GM20431 (cell line): ENCODE measurements at regions not wholly inside any gene's neighbourhood (a gene's known extent, or its start where the extent isn't known, plus 50 kb on each side); places are given as distances from the start of the nearest gene placed in this dataset.

Source experiments
- in situ Hi-C: fragments of 300-500 bp; cut with MseI, MboI; formaldehyde crosslinking; loops from one replicate; pipeline ENCODE4 v1.15.0; 2020; ENCODE audit warnings: low sequenced_read_pairs; ENCODE audit not compliant: unreplicated experiment

DNA sequence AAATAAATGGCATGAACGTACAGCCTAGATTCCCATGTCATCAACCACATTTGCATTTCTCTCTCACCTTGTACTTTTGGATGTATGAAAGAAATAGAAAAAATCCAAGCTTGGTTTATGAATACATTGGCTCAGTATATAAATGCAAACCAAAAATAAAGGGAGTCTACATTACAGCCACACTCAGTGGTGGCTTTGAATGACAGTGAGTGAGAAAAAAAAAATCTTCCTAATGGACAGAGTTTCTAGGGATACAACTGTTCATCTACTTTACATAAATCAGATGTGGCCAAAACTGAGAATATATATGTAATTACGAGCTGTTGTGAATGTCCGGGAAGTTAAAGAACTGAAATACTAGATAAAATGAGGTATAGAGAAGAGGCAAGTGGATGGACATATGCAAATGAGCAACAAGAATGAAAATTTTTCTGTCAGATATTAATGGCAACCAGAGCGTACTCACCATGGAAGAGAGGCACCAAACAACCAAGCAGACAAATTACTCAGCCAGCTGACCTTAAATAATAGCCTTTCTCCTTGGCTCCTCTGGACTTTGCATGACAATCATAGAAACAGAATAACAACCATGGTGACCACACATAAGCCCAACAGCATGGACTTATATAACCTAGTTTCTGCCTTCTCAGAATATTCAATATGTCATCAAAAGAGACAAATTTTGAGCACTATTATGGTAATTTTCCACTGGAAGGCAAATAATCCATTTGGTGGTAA, 1305.8 kb downstream of the OTOL1 start:
- in situ Hi-C loops = no loop called here

DNA sequence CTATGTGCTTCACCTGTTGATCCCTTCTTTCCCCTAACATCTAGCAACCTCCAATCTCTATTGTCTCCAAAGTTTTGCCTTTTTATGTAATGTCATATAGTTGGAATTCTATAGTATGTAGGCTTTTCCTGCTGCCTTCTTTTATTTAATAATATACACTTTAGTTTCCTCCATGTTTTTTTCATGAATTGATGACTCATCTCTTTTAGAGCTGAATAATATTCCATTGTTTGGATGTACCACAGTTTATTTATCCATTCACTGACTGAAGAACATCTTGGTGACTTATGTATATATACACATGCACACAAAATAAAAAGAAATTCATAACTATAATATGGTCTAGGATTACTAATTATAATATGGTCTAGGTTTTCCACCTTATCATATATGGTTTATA, 1314.2 kb downstream of the OTOL1 start:
- in situ Hi-C loops = no loop called here

DNA sequence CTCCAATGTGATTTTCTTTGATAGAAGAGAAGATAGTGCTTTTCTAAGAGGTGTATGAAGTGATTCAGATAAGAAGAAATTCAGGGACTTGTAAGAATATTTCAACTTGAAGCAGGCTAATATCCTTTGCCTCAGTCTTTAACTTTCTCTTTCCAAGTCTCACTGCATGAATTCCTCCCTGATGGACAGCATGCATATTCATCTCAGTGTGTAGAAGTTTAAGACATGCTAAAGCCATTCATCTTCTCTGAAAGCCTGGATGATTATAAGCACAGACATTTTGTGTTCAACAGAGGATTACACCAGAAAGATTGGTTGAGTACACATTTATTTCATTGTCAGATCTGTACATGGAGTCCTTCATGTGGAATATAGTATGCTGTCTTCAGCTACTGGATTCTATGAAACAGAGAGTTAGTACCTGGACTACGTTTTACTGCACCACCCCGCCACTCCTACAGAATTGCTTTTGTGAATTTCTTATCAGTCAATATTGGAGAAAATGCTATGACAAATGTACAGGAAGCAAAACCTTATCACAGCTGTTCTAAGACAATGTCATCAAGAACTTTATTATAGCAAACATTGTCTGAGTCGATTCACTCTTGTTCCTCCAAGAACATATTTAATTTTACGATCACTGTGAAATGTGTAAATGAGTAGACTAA, 1346.1 kb downstream of the OTOL1 start:
- in situ Hi-C loops = no loop called here

DNA sequence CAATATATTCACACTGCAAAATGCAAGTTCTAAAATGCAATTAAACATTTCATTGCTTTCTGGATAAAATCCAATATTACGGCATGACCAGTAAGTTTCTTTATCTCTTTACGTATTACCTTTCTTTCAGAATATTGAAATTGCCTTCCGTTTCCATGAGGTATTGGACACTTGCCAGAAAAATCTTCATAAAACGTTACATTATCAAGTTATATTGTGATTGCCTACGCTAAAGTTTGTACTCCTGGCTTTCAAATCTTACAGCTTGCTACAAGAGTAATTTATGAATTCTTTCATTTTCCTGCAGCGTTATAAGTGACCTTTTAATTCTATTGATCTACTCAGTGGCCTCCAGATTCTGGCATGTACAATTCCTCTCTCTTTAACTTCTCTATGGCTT, 1349.3 kb downstream of the OTOL1 start:
- in situ Hi-C loops = no loop called here

DNA sequence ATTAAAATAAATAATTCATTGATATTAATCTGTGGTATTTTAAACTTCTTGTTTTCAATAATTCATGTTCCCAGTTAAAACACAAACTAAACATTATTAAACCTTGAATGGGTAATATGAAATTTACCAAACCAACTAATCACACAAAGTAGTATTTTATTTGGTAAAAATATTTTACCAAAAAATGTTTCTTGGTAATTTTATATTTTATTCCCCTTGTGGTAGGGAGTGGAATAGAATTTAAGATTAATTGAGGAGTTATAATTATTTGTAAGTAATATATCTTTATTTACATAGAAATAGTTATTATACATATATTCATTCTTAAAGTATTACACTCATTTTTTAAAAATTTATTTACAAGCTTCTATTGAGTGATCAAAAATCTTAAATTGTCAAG, 1350.9 kb downstream of the OTOL1 start:
- in situ Hi-C loops = no loop called here

DNA sequence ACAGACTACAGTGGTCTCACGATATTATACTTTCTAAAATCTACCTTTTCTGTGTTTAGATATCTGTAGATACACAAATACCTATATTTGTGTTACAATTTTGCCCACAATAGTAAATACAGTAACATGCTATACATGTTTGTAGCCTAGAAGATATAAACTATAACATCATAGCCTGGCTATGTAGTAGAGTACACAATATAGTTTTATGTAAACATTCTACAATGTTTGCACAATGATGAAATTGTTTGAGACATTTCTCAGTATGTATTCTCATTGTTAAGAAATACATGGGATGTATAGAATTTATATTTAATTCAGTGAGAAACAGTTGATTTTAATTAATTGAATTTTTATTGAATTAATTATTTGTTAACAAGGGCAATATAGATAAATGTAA, 1367.0 kb downstream of the OTOL1 start:
- in situ Hi-C loops = no loop called here

DNA sequence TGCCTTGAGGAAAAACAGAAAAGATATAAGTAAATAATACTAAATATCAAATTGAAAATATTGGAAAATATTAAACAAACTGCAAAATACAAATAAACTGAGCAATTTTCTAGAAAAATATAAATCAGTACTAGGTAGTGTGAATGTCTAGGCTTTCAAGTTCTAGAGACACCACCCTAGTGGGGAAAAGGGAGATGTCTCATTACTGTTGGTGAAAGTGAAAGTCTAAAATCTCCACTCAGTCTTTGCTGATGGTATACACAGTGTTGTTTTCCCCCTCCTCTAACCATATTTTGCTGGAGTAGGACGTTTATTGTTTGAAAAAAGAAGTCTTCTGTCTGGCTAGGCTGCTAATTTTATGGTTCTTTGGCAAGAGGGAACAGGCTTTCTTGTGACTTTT, 1368.9 kb downstream of the OTOL1 start:
- in situ Hi-C loops = no loop called here

DNA sequence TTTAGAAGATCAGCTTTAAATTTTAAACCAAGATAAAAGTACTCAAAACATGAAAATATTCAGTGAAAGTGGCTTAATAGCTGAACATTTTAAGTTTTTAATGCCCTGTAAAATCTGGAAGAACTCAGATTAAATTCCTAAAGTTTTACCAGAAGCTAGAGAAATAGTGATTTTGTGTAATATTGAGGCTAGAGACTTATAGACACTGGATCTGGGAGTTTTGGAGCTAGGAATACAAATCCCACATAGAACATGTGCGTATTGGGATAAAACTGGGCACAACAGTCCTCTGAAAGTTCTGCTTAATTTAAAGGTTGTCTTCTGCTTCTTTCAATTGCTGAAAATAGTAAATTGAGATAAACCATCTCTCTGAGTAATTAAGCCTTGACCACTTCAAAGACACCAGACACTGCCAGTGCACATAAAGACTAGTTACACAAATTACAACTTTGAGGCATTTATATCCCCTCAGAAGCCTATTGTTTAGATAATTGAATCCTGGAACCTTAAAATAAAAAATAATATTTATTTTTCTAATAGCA, 1382.5 kb downstream of the OTOL1 start:
- in situ Hi-C loops = no loop called here

DNA sequence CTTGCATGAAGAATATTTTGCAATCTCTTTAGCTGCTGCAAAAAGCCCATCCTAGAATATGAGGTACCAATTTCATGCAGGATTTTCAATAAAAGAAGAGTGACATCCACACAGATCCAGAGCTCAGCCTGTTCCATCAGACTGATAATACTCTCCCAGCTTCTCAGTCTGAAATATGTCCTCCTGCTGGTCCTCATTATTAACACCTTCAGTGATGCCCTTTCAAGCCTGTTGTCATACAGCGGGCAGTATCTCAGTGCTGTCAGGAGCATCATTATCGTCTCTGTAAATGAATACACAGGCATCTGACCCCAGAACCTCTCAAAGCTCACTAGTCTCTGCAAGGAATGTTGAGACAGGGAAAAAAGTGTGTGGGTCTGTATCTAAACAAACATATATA, 1387.8 kb downstream of the OTOL1 start:
- in situ Hi-C loops = no loop called here

DNA sequence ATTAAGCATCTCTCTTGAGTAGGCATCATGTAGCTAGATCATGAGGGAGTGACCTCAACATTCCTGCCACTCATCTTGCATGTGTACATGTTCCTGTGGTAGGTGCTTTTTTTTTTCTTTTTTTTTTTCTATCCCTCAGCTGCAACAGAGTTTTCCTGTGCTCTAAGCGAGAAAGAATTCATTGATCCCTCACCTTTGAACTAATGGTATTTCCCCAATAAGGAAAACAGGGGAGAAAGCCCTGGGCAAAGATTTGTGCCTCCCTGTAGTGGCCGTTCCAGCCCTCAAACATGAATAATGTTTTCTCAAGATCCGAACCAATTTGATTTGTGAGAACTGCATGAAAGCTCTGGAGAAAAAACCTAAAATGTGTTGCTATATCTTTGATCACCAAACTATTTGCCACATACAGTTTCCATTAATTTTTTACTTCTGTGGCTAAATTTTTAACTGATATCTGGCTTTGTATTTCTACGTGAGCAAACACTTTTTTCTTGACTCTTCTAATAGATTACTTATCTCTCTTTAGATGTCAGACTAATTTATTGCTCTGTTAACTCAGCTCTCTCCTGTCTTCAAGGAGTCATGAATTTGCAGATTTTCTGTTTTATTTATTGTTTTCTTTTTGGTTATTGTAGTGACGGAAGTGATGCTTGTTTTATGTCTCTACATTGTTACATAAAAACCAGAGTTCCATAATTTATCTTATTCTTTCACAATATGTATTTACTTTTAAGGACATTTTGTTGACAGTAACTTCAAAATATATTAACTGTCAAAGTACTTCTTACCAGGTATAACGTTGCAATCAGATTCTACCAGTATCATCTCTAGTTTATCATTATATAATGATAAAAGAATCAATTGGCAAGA, 1396.5 kb downstream of the OTOL1 start:
- in situ Hi-C loops = no loop called here

DNA sequence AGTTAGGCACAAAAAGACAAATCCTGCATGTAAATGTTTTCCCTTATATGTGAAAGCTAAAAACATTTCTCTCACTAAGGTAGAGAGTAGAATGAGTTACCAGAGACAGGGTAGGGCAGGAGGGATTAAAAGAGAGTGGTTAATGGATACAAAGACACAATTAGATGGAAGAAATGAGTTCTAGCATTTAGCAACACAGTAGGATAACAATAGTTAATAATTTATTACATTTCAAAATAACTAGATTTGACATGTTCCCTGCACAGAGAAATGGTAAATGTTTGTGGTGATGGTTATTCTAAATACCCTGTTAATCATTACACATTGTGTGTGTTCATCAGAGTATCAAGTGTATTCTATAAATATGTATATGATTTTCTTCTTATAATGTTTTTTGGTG, 1400.7 kb downstream of the OTOL1 start:
- in situ Hi-C loops = no loop called here

DNA sequence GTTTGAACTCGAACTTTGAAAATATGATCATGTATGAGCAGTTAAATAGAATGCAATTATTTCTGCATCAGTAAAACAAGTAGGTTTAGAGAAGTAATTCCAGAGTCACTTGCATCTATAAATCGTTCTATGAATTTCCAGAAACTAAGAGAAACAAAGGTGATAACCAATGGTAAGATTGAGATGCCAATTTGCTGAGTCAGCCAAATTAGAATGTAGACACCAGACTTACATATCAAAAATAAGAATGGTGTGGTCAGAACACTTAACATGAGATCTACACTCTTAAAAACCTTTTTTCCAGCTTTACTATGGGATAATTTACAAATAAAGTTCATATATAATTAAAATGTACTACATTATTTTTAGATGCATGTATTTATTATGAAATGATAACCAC, 1435.9 kb downstream of the OTOL1 start:
- in situ Hi-C loops = no loop called here

DNA sequence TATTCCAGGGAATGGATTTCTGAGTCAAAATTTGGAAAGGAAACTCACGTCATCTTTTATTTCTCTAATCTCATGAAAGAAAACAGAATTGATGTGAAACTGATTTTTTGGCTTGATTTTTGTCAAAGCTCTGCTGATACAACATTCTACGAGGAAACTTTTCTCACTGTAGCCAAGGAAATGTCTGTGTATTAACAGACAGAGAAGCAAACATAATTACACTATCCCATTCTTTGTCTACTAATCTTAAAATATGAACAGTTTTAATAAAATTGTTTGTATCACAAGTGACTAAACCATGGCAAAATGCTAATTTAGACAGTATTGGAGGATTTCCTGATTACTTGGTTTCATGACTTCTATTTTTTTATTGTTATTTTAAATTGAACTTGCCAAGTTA, 1437.0 kb downstream of the OTOL1 start:
- in situ Hi-C loops = no loop called here

DNA sequence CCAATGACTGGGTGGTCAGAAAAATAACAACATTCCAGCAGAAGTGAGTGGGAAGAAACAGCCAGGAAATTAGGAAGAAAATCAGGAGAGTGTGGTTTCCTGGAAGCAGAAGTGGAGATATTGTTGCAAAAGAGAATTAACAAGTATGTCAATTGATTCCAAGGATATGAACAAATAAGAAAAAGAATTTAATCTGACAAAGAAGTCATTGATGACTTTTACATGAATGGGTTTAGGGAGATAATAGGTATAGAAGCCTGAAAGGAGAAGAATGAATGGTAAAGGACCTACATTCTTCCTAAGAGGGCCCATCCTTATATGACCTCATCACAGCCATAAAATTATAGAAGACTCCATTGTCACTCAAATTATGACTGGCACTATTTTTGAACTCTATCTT, 1440.1 kb downstream of the OTOL1 start:
- in situ Hi-C loops = no loop called here

DNA sequence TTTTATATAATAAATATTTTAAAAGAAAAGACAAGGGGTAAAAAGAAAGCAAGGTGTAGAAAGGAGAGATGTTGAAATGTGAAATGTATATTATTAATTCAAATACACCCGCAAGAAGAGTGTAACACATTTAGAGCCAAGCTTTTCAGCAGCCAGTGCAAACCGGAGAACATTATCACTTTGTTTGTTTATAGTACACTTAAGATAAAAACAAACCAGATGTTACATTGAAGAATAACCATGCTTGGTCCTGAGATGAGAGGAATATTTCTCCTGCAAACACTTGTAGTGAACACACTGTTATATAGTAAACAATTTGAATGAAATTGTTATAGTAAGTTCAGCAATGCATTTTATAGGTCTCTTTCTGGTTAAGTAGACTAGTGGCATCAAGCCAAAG, 1441.5 kb downstream of the OTOL1 start:
- in situ Hi-C loops = no loop called here

DNA sequence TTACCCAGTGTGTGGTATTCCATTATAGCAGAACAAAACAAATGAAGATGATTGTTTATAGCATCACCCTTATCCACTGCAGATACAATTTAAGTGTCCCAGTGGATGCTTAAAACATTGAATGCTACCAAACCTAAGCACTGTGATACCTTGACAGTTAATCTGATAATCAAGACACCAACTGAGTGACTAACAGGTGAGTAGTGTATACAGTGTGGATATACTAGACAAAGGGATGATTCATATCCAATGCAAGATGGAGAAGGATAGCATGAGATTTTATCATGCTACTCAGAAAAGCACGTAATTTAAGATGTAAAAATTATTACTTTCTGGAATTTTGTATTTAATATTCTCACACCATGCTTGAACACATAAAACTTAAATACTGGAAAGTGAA, 1449.0 kb downstream of the OTOL1 start:
- in situ Hi-C loops = no loop called here

DNA sequence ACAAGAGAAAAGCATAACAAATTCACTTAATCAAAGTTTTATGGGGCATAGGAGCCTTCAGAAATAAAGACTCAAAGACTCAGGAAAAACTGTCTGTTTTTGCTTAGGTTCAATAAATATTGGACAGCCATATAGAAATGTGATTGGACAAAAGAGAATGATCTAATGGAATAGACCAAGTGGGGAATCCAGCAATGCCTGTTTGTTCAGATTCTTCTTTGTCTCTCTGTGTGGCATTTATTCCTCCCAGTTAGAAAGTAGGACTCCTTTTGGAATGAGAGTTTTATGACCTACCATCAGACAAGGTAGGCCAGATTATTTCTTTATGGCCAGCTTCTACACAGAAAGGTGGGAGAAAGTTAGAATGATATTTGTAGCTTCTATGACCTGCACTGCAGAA, 1460.1 kb downstream of the OTOL1 start:
- in situ Hi-C loops = no loop called here

DNA sequence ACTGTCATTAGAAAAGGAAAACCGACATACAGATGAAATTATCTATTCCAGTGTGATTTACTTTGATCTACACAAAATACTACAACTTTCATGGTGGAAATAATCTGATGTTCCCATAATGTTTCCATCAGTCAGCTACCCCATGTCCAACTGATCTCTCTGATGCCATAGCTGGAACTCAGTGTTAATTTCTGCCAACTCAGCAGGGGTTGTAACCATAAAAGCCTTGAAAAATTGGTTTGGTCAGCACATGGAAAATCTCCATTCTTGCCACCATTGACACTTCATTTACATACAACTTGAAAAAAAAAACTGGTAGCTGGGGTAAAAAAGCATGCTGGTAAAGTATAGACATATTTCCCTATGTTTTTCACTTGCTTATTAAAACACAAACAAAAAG, 1463.7 kb downstream of the OTOL1 start:
- in situ Hi-C loops = no loop called here

DNA sequence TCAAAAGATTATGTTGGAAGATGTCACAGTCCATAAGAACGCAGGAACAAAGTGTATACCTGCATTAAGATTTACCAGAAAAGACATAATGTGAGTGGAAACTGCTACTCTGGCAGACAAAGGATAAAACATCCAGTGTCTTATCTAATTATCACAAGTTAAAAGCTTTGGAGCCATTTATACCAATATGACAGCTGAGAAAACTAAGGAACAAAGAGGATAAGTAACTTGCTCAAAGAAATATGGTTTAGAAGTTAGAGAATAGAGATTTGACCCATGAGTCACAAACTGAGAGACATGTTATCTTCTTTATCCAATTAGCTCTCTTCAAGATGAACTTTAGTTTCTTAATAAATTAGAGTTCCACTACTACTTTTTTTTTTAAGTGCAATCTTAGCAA, 1473.7 kb downstream of the OTOL1 start:
- in situ Hi-C loops = no loop called here

DNA sequence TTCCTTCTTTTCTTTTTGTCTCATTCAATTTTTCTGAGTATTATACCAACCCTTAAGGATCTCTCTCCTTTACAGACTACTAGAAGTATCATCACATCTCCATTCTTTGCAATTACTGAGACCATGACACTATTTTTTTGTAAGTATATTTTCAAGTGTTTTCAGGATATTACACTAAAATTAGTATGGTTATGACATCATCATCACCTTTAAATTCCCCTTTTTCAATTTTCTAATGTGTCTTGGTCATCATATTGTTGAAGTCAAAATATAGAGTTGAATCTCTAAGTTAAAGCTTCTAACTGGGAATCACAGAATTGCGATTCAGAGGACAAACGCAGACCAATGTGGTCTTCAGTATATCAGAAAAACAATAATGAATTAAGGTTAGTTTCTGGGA, 1475.1 kb downstream of the OTOL1 start:
- in situ Hi-C loops = no loop called here

DNA sequence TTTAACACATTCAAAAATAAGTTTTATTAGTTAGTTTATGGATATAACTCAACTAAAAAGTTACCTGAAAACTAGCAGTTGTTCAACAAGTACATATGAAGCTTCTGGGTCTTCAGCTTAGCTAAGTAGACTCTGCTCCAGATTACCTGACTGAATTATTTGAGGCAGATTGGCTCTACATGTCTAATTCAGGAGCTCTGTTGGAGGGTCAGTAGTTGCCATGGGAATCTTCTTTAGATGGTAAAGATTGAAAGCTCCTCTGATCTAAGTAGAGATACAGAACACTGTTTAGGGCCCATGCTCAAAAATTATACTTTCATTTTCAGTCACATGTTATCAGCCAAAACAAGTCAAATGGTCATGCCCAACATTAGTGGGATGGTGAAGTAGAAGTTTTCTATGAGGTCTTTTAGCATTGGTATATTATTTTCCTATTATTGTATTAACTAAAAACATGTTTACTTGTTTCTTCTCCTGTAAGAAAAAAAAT, 1476.9 kb downstream of the OTOL1 start:
- in situ Hi-C loops = no loop called here
